CD1c-positive myeloid dendritic cell (primary cell): ENCODE measurements at regions not wholly inside any gene's neighbourhood (a gene's known extent, or its start where the extent isn't known, plus 50 kb on each side); places are given as distances from the start of the nearest gene placed in this dataset.
"Not testable (repeated sequence)": the region's sequence is repeated elsewhere in the genome, so short reads cannot be mapped to it uniquely, and the experiment has no call there.

Experiments used
- DNase-seq: peaks from one replicate; pipeline ENCODE4 v3.0.0-alpha.2; 2016; ENCODE audit errors: extremely low spot score

DNA sequence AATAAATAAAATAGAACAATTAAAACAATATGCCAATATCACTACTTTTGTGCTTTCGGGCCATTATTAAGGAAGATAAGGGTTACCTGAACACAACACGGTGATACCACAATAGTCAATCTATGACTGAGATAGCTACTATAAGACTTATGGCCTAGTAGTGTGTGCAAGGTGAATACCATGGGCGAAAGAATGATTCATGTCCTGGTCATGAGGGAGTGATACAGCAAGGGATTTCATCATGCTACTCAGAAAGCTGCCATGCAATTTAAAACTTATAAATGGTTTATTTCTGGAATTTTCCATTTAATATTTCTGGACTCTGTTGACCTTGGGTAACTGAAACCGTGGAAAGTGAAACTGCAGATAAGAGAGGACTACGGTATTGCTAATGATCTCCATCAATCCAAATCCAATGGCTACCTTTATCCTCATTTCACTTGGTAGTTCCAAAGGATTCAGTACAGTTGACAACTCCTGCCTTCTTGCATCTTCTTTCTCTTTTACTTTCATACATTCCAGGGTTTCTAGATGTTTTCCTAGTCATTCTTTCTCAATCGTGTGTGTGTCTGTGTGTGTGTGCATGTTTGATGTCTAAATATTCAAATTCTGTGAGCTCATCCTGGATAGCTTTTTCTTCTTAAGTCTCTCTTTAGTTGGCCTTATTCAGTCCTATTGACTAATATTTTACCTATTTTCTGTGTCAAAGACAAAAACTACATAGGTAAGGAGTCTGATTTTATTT lies 100.5 kb upstream of the MAGI2 start:
- no peak for DNase-seq

DNA sequence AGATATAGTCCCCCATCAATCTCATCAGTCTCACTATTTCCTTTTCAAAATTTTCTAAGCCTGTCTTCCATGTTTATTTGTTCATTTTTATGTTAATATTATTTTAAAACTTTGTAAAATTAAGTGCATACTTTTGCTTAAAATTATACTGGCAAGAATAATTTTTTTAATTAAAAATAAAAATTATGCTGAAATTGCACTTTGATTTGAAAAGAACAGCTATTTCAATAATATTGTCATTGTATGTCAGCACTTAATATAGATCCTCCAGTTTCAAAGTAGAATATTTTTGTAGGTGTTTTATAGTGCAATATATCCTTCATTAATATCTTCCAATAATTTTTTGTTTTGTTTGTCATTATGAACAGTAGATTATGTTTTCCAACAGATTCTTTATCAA lies 99.0 kb upstream of the MAGI2 start:
- no peak for DNase-seq

DNA sequence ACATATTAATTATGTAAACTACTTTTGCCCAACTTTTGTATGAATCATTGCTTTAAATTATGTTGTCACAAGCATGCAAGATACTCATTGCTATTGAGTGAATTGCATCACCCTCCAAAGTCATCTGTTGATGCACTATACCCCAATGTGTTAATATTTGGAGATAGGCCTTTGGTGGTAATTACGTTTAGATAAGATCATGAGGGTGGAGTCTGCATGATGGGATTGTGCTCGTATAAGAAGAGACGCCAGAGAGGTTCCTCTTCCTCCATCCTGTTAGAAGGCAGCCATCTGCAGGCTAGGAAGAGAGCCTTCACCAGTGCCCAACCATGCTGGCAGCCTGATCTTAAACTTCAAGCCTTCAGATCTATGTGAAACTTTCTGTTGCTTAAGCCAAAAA lies 95.3 kb upstream of the MAGI2 start:
- no peak for DNase-seq

DNA sequence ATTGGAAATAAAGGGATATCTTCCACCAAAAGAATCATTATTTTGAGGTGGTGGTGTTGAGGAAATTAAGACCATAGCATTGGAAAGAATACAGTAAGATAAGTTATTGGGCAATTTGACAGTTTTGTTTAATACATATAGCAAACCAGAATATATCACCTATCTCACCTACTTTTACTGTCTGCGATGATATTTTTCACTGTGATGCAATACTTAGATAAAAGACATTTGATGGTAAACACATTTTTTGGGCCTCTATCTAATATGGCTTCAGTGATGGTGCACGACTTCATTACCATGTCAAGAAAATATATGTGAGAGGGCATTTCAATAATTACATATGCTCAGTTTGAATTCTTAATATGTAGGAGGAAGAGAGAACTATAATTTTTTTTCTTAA lies 93.7 kb upstream of the MAGI2 start:
- DNase-seq = no peak

DNA sequence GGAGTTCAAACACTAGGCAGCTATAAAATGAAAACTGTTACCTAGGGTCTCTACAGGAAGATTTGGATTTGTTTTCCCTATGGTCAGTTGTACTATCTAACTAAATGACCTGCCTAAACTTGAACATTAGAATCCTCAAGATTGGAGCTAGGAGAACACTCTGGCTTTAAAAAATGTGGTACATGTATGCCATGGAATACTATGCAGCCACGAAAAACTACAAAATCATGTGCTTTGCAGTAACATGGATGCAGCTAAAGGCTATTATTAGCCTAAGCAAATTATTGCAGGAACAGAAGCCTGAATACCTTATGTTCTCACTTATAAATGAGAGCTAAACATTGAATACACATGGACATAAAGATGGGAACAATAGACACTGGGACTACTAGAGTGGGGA lies 87.1 kb upstream of the MAGI2 start:
- no peak for DNase-seq

DNA sequence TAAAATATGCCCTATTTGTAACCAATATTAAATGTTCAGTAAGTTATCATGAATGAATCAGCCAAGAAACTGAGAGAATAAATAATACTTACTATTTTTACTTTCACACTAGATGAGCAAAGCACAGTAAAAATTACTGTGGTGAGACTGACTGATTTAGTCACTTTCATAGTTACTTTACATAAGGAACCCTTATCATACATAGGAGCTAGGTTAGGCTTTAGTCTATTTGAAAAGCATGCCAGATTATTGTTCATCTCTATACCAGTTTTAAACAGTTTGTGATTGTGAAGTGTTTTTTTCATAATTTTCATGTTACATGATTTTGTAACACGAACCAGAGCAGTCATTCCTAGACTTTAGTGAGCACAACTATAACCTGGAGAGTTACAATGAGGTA lies 80.7 kb upstream of the MAGI2 start:
- DNase-seq = no peak

DNA sequence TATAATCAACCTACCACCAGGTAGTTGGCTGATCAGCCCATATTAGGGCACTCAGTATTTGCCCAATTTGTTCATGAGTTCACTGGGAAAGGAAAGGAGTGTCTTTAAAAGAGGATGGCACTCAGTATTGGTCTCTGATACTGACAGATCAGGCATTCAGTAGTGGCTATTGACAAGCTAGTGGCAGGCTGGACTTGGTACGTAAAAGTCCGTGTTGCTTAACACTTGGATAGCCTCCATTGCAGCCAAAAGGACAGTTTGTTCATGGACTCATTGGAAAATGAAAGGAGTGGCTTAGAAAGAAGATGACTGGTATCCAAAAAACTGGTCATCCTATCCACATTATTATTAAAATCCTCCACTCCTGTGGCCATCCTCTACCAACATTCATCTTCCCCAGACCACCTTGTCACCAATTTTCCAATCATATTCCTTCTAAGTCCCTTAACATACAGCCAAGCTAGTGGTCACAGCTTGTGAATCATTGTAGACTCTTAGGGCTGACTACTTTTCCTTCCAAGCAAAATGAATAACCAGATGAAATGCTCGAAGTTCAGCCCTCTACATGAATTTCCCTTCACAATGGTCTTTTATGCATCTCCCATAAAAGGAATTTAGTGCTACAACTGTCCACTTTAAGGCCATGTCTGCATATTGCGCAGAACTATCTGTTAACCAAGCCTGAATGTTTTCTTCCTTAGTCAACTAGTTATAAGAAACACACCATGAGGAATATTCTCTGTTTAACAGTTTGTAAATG lies 78.6 kb upstream of the MAGI2 start:
- DNase-seq = no peak

DNA sequence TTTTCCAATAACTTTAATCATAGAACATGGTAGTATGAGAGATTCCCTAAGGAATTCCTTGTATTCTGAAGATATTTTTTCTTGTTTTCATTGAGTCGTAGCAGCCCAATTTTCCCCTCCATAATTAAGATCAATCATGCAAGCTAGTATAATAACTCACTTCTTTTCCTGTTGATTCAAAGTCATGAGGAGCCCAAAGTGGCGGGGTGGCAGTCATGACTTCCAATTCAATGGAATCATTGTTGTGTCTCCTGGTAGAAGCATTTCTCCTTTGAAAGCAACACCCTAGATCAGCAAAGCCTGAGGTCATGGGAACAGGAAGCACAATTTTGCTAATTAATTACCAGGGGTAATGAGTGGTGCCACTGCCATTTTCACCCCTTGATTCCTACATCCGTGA lies 77.6 kb upstream of the MAGI2 start:
- no peak for DNase-seq

DNA sequence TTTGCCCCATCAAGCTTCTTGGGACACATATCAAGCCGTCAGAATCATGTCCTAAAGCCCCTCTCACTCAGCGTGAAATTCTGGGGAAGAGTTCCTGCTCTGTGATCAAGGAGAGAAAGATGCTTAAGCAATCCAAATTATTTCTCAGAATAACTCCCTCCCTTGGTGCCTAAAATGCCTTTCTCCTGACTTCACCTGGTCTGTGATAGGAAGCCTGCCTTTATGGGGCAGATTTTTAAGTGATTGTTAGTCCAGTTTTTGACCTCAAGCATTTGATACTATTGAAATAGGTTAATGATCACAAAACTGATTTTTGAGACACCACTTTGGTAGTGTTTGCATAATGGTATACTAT lies 76.4 kb upstream of the MAGI2 start:
- DNase-seq = no peak

DNA sequence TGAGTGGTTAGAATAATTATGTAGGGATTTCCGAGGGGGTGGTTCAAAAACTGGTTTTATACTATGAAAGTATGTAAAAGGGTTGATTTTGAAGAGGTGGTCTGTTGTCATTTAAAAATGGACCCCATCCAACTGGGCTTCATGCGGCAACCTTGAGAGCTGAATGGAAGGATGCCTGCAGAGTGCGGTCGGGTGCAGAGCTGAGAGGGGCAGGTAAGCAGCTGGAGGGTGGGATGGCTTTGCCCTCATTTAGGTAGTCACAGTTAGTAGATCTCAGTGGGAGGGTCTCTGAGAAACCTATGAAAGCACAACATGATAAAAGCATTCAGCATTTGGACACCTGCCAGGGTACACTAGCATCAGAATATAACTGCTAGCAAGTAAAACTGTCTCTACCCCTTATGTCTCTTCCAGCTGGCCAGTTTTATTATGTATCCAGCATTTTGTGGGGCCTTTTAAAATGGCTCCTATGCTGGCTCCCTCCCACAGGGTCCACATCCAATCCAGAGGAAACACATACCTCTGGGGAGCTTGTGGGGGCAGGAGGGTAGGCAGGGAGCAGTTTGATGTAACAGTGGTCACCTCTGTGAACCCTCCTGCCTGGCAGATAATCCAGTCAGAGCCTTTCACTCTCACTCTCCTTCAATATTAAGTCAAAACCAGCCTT lies 75.9 kb upstream of the MAGI2 start:
- no peak for DNase-seq

DNA sequence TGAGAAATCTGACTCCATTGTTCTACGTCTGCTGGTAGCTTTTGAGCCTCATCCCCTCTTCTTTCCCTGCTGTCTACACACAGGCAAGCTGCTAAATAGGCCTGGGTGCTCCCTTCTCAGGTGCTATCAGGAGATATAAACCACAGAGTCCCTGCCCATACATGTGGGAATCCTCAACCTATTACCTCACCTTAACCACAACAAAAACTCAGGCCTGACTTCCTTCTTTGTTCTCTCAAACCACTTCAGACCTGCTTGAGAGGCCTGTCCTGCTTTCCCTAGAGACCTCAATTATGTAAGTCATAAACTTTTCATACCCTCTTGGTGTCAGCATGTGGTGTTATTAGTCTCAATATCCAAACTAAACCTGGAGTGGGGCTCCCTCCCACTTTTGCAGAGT lies 75.0 kb upstream of the MAGI2 start:
- DNase-seq = no peak

DNA sequence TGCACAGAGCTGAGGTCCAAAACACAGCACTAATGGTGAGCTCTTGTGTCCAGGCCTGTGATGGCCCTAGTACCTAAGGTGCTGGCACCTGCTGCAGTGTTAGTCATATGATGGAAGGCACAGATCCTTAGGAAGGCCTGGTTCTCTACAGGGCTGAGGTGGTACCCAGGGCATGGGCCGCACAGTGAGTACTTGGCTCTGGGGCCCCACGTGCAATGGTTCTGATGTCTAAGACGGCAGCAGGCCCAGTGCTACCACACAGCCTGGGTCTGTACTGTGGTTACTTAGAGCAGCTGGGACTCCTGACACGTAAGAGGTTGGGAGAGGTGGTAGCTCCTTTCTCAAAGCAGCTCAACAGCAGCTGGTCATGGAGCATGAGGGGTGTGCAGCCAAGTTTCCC lies 70.6 kb upstream of the MAGI2 start:
- no peak for DNase-seq

DNA sequence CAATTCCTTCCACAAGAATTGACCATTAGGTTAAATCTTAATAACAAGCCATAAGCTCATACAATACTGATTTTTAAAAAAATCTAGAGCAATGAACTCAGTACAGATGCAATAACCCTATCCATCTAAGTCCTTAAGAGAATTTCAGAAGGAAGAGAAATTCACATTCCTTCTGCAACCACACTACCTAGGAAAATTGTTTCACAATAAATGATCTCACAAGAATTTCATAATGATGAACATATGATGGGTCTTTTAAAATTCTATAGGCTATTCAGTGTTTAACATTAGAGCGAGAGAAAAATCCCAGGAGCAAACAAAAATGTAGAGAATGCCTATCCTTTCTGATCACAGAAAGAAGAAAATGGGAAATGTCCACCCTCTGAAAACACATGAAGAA lies 70.0 kb upstream of the MAGI2 start:
- no peak for DNase-seq

DNA sequence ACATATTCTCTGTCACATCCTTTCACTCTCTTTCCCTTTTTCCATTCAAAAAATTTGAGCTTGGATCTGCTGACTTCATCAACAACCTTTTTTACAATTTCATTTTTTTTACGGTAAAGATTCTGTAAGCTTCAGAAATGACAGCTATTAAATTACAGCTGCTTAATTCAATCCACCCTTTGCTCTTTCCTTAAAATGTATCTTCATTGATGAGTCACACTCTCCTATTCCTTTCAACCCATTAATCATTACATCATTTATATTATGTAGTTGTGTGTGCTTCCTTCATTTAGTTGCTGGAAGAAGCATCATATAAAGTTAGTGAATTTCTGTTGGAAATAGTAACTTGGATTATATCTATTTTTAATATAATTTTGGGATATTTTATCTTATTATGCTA lies 67.1 kb upstream of the MAGI2 start:
- no peak for DNase-seq

DNA sequence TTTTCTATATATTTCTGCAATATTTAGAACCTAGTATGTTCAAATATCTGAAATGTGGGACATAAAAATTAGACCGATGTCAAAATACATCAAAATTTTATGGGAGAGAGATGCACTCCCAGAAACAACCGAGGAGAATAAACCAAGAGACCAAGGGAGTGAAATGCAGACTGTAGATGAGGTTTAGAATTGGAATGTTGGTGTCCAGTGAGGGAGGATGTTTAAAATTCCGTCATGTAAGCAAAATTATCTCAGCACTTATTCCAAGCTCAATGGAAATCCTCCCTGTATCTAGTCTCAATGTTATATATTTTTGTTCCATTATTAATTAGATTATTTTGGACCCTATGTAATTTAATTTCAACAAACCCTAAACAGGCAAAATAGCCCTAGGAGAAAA lies 61.9 kb upstream of the MAGI2 start:
- no peak for DNase-seq

DNA sequence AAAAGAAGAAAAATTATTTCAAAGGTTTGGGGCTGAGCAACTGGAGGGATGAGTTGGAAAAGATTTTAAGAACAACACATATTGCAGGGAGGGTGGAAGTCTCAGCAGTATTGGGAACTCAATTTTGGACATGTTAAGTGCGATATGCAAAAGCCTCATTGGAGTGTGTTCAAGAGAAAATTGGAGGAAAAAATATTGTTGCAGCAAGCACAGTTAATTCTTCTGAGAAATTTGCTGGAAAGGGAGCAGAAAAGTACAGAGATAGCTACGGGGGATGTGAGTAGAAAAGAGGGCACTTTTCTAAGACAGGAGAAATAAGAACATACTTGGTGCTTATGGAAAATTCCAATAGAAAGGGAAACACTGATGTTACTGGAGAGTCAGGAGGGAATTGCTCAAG lies 59.8 kb upstream of the MAGI2 start:
- no peak for DNase-seq

DNA sequence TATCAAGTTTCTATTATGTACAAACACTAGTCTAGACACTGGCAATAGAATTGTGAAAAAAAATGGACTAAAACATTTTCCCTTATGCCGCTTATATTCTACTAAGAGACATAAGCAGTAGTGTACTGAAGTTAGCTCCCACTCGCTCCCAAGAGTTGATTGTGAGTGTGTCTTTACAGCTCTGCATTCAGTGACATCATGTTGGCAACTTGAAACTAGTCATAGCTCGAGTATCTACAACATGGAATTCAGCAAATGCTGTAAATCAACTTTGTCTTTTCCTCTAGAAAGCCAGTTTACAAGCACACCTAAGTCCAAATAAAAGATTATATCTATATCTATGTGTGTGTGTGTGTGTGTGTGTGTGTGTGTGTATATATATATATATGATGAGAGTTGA lies 58.8 kb upstream of the MAGI2 start:
- no peak for DNase-seq

DNA sequence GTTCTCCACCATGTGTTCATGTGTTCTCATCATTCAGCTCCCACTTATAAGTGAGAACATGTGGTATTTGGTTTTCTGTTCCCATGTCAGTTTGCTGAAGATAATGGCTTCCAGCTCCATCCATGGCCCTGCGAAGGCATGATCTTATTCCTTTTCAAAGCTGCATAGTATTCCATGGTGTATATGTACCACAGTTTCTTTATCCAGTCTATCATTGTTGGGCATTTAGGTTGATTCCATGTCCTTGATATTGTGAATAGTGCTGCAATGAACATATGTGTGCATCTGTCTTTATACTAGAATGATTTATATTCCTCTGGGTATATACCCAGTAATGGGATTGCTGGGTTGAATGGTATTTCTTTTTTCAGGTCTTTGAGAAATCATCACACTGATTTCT lies 57.6 kb upstream of the MAGI2 start:
- DNase-seq = not testable (repeated sequence)

DNA sequence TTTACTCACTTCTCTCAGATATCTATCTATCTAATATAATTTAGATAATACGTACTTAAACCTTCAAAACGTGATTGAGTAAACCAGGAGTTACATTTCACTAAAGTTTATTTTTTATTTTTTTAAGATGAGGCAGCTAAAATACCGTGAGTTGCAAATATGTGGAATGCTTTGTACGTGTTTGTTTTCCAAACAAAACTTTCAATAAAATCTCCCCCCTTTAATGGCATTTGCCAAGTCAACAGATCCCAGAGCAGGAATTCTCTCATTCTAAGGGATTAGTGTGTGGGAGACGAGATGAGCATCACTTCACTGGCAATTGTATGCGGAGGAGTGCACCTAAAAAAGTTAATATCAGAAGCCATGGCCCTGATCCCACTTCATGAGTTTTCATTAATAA lies 53.7 kb upstream of the MAGI2 start:
- no peak for DNase-seq

DNA sequence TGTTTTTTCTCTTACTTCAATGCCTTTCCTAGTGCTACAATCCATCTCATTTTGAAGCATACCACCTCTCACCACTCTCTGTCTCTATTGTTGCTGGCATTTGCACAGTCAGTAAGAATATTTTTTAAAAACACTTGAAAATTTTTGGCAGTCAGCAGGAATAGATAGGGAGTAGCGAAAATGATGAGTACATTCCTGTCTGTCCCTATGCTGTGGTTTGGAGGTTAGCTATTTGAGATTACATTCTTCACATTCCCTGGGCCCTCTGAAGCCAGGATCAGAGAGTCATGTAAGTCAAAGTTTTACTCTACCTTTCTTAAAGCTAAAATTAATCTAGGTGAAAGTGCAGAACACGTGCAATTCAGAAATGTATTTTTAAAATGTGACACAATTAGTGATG lies 53.0 kb upstream of the MAGI2 start:
- DNase-seq = no peak

DNA sequence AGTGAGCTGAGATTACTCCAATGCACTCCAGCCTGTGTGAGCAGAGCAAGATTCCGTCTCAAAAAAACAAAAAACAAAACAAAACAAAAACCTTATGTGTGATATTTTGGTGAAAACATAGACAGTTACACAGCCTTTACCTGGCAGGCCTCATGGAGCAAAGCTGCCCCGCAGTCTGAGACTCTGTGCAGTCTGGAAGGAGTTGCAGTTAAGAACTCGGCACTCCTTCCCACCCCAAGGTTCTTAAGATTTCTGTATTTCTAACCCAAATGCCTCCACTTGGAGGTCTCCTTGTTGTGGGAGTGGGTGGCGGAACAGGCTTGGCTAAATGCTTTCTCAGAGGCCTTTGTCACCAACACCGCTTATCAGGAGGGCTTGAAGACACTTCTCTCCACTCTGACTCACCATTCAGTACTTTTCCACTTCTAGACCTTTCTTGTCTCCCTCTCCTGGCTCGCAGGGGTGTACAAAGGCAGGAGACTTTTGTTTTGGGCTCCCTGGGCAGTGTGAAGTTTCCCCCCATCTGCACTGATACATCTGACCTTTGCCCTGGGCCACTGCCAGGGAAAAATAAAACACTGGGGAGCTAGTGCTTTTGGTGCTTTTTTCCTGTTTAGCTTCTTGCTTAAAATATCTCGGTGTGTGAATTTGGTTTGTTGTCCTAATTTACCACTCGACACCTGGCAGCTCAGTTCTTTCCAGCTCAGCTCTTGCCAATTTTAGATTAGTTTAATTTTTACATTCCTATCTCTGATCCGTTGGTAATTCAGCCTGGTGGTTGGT lies 51.3 kb upstream of the MAGI2 start:
- DNase-seq = no peak
